Stimulated activated CD4-positive, alpha-beta T cell treated with anti-CD3 and anti-CD28 coated beads, Interleukin-4, amount 100 ng/mL, for 48 hours (primary cell): ENCODE measurements at regions not wholly inside any gene's neighbourhood (a gene's known extent, or its start where the extent isn't known, plus 50 kb on each side); places are given as distances from the start of the nearest gene placed in this dataset.
"Not testable (repeated sequence)": the region's sequence is repeated elsewhere in the genome, so short reads cannot be mapped to it uniquely, and the experiment has no call there.

ENCODE experiments used
- DNase-seq, 2 donors: peaks; one replicate each; pipeline ENCODE4 v3.0.0-alpha.2; 2020; ENCODE audit warnings: low read depth in 2 of 2

GRCh38 chr11:92605667-92606066, 363.8 kb upstream of the MTNR1B start:
- no peak for DNase-seq

- DNase-seq: no peak
These were observed 361.3 kb upstream of the MTNR1B start for GRCh38 chr11:92607969-92608722.

- no peak for DNase-seq
These were observed 358.3 kb upstream of the MTNR1B start for GRCh38 chr11:92611157-92611556.

- DNase-seq: not testable (repeated sequence)
These were observed 351.4 kb upstream of the MTNR1B start for GRCh38 chr11:92618020-92618419.

GRCh38 chr11:92623055-92623454, 346.4 kb upstream of the MTNR1B start:
- no peak for DNase-seq

DNA sequence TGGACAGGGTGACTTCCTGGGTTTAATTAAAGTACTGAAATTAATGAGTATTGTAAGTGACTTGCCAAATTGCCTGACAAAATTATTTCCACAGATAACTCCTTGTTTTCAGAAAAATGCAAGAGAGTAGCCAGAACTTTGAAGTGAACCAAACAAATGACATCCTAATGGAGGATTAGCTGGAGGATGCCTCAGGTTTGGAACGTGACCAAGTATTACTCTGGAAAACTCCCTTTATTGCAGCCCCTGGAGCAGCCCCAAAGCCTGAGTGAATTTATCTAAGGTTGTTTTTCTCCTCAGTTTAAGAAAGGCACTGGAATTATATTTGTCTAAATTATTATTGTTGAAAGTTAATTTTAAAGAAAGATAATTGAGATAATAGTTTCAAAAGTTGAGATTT, 343.6 kb upstream of the MTNR1B start:
- DNase-seq: no peak

DNA sequence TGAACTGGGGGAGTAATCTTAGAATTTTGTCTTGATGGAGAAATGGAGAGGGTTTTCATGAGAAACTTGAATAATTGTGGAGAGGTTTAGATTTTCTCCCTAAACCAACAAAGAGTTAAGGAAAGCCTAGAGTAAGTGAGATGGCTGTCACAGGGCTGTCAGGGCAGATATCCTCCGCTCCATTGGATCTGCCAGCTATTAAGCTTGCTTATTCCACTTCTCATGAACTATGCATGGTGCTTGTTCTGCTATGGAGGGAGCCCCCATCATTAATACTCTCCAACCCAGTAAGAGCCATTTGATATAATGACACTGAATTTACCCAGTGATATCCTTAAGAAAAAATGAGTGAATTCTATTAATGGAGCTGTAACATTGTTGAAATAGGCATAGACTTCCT, 342.8 kb upstream of the MTNR1B start:
- no peak for DNase-seq

DNA sequence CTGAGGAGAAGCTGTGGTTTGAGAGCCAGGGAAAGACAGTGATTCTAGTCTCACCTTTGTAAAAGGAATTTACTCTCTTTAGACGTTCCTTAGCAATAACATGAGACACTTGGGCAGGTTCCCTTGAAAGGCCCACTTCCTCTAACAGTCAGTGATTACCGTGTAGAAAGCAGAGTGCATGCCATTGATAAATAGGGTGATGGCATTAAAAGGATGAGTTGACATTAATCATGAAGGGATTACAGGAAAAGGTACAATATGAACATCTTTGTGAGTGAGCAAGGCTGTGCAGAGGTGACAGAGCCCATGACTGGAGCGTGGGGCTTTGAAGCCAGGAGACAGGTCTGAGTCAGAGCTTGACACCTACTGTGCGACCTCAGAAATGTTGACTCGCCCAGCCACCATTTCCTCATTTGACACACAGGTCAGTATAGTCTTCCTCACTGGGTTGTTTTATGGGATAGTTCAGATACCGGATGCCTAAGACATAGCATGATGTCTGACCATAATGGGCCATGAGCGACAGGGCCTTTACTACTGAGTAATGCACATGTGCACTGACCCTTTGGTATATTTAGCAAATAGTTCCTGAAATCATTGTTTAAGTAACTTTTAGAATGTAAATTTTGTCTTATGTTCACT, 341.7 kb upstream of the MTNR1B start:
- DNase-seq: no peak

DNA sequence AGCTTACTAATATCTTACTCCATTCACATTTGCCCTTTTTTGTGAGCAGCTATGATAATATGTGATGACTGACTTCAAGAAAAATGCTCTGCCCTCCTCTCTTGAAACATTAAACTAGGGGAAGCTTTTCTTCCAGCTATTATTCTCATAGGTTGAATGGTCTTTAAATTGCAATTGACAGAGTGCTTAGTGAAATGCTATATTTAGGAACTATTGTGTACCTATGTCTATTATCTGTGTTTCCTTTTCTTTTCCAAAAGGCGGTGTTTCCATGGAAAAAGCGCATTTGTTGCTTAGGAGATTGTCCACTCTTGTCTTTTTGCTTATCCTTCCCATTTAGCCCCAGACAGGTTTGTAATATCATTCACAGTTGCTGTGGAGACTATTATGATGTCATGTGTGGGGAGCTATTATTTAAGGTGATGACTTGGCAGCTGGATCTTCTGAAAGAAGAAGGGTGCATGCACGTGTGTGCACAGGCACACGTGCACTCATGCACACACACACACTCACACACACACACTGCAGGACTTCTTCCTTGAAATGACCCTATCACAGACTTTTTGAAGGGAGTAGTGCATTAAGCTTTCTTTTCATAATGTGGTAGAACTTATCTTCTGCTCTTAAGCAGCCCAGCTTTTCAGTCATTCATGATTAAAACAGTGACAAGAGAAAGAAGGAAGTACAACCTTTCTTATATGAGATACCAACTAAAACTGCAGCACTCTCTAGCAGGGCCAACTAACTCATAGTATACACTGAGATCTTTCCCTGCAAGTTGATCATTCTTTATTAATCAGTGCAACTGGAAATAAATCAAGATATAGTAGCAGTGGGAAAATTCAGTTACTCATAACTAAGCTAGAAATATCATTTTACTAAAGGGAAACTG, 340.8 kb upstream of the MTNR1B start:
- DNase-seq: no peak

- DNase-seq: no peak
These were observed 337.0 kb upstream of the MTNR1B start for GRCh38 chr11:92632495-92632894.

DNA sequence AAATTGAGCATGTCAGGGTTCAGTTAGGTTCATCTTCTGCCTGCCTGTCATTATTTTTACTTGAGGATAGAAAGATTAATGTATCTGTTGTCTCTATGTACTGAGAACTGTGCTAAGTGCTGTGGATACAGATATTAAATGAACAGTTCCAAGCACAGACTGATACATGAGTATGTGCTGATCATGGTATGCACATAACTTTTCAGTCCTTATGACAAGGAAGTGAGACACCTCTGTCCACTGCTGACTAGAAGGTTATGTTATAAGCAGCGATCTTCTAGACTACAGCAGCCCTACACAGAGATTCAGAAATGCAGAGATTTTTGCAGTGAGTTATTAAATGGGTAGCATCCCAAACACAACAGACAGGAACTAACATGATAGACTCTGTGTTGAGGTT, 335.6 kb upstream of the MTNR1B start:
- no peak for DNase-seq

- no peak for DNase-seq
These were observed 332.8 kb upstream of the MTNR1B start for GRCh38 chr11:92636543-92637188.

GRCh38 chr11:92638678-92639077, 330.8 kb upstream of the MTNR1B start:
- DNase-seq: no peak

- DNase-seq: no peak
These were observed 327.1 kb upstream of the MTNR1B start for GRCh38 chr11:92642177-92642931.

DNA sequence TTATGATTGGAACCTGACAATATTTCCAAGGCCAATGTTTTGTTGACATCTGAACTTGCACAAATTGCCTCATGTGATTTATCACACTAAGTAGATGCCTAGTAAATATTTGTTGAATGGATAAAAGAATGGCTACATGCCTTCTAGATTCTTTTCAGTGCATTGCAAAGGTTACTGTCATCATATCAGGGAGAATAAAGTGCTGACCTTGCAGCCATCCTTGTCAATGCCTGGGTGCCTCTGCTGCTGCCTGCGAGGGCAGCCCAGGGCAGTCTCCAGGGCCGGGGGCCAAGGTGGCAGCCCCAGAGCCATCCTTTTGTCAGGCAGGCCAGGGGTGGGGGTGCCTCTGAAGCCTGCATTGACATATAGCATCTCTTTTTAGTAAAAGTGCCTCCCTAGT, 325.6 kb upstream of the MTNR1B start:
- DNase-seq: no peak

- no peak for DNase-seq
These were observed 324.6 kb upstream of the MTNR1B start for GRCh38 chr11:92644595-92645445.

GRCh38 chr11:92651159-92651558, 318.3 kb upstream of the MTNR1B start:
- no peak for DNase-seq

DNA sequence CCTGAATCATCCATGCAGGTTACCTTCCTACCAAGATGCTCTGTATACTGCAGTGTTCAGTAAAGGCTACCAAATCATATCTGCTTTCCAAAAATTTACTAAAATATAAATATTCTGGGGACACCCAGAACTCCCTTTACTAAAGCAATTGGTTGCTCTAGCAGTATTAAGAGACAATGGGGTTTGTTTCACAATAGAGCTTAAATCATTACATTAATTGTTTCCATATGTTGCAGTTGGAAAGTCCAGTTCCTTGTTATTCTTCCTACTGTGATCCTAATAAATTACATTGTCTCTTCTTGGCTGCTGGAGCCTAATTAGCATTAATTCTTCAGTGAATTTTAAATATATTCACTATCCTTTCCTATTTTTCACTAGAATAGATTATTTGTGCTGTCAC, 316.0 kb upstream of the MTNR1B start:
- DNase-seq: no peak

DNA sequence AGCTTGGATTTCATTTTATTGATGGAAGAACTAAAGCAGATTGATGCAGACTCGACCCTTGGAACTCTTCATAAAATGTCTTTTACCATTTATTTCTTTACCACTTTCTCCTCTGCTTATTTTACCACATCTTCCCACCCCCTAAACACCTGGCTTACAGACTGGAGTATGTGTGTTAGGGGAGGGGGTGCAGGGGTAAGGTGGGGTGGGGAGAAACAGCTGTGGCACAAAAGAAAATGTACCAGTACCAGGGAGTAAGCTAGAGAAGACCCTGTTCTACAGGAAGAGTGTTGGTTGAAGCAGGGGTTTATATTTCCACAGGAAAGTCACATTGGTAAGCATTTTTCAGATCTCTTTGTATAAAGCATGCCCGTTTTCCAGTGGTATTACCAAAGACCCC, 312.7 kb upstream of the MTNR1B start:
- no peak for DNase-seq

- DNase-seq: no peak
These were observed 312.2 kb upstream of the MTNR1B start for GRCh38 chr11:92657226-92657625.
